Inflammatory macrophage treated with lipopolysaccharide for 4 hours (primary cell): ENCODE measurements at regions not wholly inside any gene's neighbourhood (a gene's known extent, or its start where the extent isn't known, plus 50 kb on each side); places are given as distances from the start of the nearest gene placed in this dataset.
"Not testable (repeated sequence)": the region's sequence is repeated elsewhere in the genome, so short reads cannot be mapped to it uniquely, and the experiment has no call there.

ENCODE experiments used
- DNase-seq: peaks from one replicate; pipeline ENCODE4 v3.0.0-alpha.2; 2020

DNA sequence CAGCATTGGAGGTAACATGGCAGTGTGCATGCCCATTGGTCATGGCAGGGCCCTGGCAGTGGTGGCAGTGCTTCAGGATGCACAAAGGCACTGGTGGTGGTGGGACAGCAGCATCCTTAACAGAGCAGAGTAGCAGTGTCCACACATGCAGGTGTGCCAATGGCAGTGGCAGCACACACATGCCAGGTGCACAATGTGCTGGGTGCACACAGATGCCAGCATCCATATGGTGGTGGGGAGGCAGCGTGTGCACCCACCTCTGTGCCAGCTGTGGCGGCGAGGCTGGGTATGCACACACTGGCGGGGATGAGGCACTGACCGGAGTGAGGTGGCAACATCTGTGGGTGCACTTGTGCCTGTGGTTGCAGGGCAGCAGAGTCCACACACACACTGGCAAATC lies 150.6 kb downstream of the SI start:
- no peak for DNase-seq

DNA sequence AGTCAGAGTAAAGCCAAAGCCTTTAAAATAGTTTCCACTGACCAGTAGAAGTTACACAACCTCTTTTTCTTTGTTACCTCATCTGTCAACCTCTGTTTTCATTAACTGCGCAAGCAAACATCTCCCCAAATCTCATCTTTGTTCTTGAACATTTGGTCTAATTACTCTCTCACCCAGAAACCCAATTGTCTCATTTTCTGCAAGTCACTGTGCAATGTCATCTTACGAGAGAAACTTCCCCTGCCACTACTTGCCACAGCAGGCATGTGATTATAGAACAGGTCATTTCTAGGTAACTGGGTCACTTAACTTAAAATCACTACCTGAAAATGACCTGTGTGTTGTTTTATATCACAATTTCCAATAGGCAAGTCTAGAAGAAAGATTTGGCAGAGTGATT lies 159.4 kb downstream of the SI start:
- no peak for DNase-seq

DNA sequence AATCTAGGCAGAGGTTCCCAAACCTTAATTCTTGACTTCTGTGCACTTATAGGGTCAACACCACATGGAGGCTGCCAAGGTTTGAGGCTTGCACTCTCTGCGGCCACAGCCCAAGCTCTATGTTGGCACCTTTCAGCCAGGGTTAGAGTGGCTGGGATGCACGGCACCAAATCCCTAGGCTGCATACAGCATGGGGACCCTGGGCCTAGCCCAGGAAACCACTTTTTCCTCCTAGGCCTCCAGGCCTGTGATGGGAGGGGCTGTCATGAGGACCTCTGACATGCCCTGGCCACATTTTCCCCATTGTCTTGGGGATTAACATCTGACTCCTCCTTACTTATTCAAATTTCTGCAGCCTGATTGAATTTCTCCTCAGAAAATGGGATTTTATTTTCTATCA lies 165.4 kb downstream of the SI start:
- no peak for DNase-seq

DNA sequence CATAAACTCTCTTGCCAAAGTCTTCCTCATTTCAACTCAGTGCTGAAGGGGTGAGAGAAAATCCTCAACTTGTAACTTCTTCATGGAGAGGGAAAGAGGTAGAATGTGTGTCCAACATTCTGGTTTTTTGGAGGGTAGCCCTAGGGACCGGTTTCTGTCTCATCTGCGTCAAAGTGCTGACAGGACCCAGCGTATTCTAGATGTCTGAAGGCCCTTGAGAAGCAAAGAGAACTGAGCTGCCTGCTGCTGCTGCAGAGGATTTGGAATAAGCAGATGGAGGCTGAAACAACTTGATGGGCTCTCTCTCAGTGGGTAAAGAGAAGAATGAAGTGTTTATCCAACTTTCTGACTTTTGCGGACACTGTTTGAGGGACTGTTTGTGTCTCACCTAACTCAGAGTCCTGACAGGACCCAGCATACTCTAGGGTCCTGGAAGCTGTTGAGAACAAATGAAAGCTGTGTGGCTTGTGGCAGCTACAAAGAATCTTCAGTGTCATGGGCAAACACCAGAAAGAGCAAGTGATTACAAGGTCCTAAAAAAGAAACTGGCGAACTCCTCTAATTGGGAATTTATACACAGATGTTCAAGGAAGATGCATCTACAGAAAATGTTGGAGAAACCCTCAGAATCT lies 174.4 kb downstream of the SI start:
- DNase-seq: no peak

DNA sequence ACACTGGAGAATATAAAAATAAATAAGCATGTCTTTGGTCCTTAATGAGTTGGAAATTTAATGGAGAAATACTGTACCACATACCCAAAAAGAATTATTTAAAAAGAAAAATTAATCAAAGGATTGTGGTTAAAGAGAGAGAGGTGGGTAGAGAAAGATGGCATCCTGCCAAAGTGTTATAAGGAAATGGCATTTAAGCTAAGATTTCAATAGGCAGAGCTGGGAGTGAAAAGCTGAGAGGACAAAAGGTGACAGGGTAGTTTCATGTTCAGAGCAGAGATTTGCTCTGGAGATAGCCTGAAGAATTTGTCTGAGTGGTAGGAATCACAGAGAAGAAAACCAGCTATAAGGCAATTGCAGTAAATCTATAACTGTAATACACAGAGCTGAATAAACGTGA lies 181.0 kb downstream of the SI start:
- no peak for DNase-seq

DNA sequence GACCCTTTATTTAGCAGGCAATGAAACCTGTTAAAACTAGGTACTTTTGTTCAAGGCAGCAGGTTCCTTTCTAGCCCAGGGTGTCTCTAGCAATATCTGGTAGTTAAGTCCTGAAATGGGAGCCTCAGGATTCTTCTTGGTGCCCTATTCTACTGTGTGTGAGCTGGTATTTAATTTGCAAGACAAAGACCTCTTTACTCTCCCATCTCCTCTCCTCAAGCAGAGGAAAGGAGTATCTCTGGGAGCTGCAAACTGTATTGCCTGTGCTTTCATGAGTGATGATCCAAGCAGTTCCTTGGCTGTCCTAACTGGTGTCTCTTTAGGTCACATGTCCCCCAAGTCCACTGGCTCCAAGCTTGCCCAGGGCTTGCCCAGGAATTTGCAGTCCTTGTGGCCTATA lies 188.2 kb downstream of the SI start:
- no peak for DNase-seq

DNA sequence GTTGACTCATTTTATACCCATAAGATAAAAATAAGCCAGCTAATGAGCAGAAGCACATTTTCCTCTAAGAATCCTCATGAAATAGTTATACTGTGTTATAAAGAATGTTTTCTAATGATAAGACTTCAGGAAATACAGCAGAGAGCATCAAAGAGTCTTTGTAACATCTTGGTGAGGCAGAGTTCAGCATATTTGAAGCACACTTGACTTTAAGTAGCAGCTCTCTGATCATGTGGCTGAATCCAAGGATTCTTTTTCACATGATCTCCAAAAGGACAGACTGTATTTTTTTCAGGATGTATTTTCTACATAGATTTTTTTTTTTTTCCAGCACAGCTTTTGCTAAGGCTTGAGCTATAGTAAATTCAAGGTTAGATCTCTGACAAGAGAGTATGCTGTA lies 195.1 kb downstream of the SI start:
- DNase-seq: no peak

DNA sequence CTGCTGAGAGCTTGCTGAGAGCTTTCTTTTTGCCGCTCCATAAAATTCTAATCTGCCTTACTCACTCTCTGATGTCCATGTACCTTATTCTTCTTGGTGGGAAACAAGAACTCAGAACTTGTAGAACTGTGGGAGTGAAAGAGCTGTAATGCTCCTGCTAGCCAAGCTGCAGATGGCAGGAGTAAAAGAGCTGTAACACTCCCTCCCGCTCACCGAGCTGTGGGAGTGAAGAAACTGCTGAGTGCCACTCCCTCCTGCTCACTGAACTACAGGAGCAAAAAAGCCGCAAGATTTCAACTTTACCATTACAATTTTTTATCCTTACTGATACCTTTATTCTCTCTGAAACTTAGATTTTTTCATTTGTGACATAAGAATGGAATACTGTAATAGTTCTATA lies 199.1 kb downstream of the SI start:
- no peak for DNase-seq

DNA sequence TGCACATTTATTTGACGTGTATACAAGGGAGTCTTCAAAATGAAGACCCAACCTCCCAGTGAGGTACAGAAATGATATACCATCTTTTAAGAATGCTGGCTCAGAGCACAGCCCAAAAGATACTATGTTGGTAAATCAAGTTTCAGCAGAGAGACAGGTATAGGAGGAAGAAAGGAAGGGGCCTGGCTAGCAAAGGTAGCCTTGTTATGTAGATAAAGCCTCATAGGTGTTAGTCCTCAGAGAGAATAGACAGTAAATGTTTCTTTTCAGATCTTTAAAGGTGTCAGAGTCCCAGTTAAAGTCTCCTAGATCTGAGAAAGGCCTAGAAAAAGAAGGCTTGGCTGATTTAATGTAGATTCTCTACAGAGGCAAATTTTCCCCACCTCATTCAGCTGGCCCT lies 213.8 kb downstream of the SI start:
- DNase-seq: no peak

DNA sequence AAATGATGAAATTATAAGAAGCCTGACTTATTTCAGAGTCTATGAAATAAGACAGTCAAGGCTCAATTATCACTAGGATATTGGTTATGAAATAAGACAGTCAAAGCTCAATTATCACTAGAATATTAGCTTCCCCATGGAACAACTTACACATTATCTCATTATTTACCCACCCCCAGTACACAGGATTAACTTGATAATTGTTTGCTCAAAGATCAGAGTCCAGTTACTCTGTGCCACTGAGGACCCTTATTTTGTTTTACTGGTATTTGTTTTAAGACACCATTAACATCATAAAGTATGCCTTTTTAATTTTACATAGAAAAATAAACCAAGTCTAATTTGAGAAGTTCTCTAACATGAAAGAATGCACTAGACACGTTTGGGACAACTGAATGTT lies 225.4 kb downstream of the SI start:
- DNase-seq: no peak

DNA sequence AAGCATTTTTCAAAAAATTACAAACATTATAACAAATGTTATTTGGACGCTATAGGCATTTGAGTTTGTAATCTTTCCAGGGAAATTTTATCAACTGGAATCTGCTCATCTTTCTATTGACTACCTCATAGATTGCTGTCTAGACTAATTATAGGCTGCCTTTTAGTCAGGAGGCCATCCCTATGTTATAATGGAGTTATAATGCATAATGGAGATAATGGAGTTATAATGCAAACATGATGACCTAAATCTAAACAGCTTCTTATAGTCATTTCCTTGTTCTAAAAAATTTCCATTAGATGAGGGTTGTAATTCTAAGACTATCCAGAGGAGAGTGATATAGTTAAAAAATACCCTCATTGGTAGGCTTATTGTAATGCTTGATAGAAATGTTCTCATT lies 226.4 kb downstream of the SI start:
- no peak for DNase-seq

DNA sequence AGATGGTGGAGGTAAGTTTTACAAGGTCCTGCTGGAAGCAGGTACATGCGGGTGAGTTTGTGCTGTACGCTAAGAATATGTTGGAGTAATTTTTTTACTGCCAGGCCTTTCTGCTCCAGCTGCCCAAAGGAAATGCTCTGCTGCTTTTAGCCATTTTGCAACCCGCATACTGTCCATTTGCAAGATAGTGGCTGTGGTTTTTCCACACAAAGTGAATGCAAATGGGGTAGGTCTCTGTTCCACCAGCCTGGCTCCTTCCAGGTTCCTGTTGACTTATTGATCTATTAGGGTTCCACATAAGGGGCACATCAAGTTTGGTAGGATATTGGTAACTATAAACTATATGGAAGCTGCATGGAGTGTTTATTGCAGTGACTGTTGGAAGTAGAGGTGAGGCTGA lies 227.1 kb downstream of the SI start:
- no peak for DNase-seq

DNA sequence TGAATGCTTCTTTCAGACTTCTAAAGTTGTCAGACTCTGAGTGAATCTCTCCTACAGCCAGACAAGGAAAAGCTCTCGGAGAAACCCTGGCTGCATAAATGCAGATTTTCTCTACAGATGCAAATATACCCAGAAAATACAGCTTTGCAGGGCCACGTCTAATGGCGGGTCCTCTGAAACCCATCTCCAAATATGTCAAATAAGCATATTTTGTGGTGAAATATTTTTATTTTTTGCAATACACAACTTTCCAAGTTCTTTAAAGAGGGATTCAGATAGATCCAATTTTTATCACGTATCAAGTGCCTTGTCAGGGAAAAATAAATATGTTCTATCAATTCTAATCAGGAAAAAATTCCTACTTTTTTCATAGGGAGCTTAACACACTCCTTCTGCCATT lies 229.4 kb downstream of the SI start:
- no peak for DNase-seq

DNA sequence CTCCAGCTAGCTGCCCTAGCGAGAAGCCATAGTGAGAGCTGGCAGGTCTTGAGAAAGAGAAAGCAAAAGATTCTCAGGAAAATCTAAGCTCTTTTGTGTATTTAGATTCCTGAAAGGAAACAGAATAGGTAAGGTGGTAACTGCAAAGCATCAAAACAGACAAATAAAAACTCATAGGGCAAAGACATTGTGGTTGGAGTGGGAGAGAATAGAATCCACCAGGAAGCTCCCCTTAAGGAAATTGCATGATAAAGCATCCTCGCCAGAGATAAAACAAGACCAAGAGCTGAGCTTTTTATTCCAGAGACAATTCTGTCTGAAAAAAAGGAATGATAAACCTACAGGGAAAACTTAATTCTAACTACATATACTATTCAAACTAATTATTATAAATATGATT lies 232.6 kb downstream of the SI start:
- DNase-seq: no peak

DNA sequence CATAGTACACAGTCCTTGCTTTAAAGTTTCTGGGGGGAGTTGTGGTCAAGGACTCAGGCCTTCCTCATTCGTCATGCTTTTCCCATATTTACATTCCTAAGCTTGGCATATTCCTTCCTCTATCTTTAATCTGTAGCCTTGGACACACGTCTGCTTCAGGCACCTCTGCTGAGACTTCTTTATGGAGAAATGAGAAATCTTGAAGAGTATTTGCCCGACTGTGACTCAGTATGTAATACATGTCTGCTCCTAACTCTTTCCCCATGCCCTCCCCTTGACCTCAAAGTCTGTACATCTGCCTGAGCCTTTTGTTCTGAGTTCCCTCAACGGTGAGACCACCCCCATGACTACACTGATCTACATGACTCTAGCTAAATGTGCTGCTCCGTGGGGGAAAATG lies 246.1 kb downstream of the SI start:
- no peak for DNase-seq

DNA sequence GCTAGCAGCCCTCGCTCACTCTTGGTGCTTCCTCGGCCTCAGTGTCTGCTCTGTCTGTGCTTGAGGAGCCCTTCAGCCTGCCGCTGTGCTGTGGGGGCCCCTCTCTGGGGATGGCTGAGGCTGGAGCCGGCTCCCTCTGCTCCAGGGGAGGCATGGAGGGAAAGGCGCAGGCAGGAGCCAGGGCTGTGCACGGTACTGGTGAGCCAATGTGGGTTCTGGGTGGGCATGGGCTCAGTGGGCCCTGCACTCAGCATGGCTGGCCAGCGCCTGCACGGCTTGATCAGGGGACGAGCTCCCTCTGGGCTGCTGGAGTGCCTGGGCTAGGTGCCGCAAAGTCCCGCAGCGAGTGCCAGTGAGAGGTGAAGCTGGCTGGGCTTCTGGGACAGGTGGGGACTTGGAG lies 260.0 kb downstream of the SI start:
- DNase-seq: no peak

DNA sequence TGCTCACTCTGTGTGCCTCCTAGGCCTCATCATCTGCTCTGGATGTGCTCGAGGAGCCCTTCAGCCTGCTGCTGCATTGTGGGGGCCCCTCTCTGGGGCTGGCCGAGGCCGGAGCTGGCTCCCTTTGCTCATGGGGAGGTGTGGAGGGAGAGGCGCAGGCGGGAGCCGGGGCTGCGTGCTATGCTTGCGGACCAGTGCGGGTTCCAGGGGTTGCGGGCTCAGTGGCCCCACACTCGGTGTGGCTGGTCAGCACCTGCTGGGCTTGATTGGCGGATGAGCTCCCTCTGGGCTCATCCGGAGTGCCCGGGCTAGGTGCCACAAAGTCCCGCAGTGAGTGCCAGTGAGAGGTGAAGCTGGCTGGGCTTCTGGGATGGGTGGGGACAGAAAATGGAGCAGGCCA lies 264.2 kb downstream of the SI start:
- no peak for DNase-seq

DNA sequence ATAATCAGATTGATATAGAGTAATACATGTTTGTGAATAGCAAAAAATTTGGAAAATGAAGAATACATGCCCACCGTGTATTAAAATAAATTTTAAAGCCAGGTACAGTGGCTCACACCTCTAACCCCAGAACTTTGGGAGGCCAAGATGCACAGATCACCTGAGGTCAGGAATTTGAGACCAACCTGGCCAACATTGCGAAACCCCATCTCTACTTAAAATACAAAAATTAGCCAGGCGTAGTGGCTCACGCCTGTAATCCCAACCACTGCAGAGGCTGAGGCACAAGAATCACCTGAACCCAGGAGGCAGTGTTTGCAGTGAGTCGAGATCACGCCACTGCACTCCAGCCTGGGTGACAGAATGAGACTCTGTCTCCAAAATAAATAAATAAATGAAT lies 266.3 kb downstream of the SI start:
- no peak for DNase-seq

DNA sequence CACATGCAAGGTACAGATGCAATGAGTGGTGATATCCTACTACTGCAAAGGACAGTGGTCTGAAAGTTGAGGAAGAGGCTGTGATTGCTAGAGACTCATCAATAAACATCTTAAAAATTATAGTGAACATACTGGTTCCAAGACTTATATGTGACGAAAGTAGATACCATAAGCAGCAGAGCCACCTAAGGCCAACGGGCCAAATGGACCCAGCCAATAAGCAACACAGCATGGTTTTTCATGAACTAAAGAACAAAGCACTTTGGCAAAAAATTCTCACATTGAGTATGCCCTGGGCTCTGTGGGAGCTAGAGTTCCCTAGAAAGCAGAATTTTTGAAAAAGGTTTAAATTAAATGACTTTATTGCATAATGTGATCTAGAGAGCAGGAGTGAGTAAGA lies 272.1 kb downstream of the SI start:
- DNase-seq: no peak

DNA sequence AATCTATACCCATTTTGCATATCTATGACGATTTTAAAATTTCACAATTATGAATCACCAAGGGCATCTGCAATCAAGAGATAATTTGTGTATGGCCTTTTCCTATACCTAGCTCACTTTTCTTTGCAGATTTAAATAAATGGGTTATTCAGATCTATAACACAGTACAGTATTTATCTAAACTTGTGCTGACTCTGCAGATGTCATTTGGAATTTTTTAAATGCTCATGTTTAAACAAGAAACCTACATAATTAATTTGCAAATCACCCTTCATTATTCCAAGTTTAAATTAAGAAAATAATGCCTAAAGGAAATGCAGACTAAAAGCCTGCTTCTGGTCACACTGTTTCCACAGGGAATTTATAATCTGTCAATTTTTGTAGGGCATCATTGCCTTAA lies 284.2 kb downstream of the SI start:
- no peak for DNase-seq

DNA sequence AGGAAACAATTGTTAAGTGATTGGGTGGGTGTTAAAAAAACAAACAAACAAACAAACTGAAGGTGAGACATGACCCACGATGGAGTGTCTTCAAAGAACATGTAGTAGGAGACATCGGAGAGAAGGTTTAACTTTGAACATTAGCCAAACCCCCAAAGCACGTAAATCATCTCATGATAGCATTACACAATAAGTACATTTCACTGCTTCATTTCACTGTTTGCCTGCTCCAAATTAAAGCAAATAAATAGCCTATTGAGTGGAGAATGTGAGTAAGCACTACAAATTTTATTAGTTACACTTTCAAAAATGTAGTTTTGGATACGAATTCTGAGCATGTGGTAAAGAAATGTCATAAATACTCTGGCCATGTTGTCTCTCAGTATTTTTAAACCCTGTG lies 287.0 kb downstream of the SI start:
- DNase-seq: no peak

DNA sequence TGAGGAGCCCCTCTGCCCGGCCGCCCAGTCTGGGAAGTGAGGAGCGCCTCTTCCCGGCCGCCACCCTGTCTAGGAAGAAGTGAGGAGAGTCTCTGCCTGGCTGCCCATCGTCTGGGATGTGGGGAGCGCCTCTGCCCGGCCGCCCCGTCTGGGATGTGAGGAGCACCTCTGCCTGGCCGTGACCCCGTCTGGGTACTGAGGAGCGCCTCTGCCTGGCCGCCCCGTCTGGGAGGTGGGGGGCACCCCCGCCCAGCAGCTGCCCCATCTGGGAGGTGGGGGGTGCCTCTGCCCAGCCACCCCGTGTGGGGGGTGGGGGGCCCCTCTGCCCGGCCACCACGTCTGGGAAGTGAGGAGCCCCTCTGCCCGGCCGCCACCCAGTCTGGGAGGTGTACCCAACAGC lies 293.9 kb downstream of the SI start:
- not testable (repeated sequence) for DNase-seq

DNA sequence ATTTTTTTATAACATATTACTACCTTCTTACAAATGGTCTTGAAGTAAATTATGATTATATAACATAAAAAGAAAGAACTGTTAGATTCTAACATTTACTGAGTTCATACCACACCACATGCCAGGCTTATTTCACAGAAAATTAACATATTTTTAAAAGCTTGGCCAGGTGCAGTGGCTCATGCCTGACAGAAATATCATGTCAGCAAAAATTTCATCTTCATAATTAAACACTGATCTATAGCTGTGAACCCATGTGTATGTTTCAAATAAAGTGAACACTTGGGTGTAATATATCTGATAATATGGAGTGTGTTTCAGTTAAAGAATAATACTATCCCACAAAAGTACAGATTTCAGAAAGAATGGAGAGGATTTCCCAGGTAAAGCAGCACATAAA lies 296.5 kb downstream of the SI start:
- no peak for DNase-seq

DNA sequence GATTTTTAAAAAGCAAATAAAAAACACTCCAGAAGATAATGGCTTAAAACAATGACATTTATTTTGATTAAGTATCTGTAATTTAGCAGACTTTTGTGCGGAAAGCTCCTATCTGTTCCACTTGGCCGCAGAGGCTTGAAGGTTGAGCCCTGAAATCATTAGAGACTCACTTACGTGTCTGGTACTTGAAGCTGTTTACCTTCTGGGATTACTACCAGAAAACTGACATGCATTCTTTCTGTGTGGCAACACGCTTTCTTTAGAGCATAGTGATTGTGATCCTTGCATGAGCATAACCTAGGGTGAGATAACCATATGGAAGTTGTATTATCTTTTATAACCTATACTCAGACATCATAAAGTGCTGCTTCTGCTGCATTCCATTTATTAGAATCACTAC lies 298.5 kb downstream of the SI start:
- DNase-seq: no peak

DNA sequence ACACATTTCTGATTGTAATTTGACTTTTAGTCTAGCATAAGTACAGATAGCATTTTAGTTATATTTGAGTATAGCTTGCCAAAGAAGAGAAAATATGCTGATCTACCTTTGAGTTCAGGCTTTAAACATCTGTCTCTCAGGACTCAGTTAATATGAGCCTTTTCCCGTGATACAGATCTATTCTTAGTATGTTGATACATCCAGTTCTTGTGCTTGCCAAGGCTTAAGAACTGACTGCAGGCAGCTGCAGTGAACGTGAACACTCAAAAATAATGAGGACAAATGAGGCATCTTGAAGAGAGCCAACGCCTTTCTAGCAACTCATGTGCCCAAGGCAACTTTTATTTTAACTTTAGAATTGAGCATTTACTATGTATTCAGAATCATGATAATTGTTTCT lies 325.5 kb downstream of the SI start:
- no peak for DNase-seq

DNA sequence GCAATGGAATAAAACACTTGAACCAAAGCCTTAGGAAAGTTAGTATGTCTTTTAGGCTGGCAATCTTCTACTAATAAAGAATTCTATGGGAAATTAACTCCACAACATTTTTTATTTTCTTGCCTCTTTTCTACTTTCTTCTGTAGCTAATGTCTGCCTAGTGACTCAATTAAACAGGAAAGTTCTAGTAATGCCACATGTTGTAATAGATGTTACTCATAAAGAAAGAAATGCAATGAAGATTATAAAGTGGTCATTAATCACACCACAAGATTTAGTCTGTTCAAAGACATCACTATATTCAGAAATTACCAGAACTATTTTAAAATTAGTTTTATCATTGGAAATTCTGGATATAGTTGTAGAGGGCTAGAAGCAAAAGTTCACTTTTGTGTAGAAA lies 329.7 kb downstream of the SI start:
- no peak for DNase-seq
